H1 (cell line): ENCODE measurements at regions not wholly inside any gene's neighbourhood (a gene's known extent, or its start where the extent isn't known, plus 50 kb on each side); places are given as distances from the start of the nearest gene placed in this dataset.

Source experiments
- BRCA1 ChIP-seq: IDR thresholded peaks from 2 replicates; pipeline ENCODE4 v1.6.1; 2012; ENCODE audit warnings: low read depth, low read length, improper control_type of control experiment
- CBX5 ChIP-seq: fragments of 300-800, 300-1000 bp; sonication (generic); IDR thresholded peaks from 2 replicates; pipeline ENCODE4 v1.7.1; 2016; ENCODE audit warnings: antibody characterized with exemption, low read length, low read depth
- CHD2 ChIP-seq: IDR thresholded peaks from 2 replicates; pipeline ENCODE4 v1.6.1; 2012; ENCODE audit warnings: low read length, improper control_type of control experiment
- KDM4A ChIP-seq: IDR thresholded peaks from one replicate; pipeline ENCODE4 v1.7.1; 2012; ENCODE audit warnings: low read depth, mild to moderate bottlenecking, moderate library complexity, low read length, inconsistent platforms; ENCODE audit not compliant: severe bottlenecking
- MAFK ChIP-seq: IDR thresholded peaks from 2 replicates; pipeline ENCODE4 v1.6.1; 2012; ENCODE audit warnings: low read depth, mild to moderate bottlenecking, improper control_type of control experiment, low read length
- RBBP5 ChIP-seq: IDR thresholded peaks from 2 replicates; pipeline ENCODE4 v1.7.1; 2012; ENCODE audit warnings: low read depth, mild to moderate bottlenecking, inconsistent platforms, low read length, moderate library complexity, borderline replicate concordance
- TAF1 ChIP-seq: IDR thresholded peaks from 2 replicates; pipeline ENCODE4 v1.6.1; 2011; ENCODE audit warnings: mild to moderate bottlenecking, low read depth, low read length
- TCF12 ChIP-seq: IDR thresholded peaks from 2 replicates; pipeline ENCODE4 v1.6.1; 2011; ENCODE audit warnings: low read depth, mild to moderate bottlenecking, low read length
- TF ChIP-seq, protein P1 (sequence below): fragments of 300-600 bp; sonication (generic); IDR thresholded peaks from 2 replicates; pipeline ENCODE4 v1.7.1; 2012; ENCODE audit warnings: low read length, moderate library complexity, mild to moderate bottlenecking, inconsistent platforms; ENCODE audit not compliant: insufficient replicate concordance
- TF ChIP-seq, protein P2 (sequence below): IDR thresholded peaks from 2 replicates; pipeline ENCODE4 v1.6.1; 2012; ENCODE audit warnings: low read length, inconsistent platforms

DNA sequence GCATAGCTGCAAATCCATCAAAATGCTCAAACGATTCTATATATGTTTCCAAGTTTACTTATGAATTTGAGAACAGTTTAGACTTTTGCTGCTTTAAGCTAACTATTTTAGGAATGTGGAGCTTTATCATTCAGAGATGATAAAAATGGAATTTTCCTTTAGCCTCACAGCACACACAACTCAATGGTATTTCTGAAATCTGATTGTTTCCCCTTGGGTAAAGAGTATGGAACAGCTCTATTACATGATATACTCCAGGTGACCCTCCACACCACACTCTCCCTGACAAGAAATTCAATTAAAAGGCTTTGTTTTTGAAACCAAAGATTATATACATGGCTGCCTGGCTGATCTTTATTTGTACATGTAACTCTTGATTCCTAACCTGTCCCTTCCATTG is 120.0 kb downstream of the LUZP4 start (continued):
- TF ChIP-seq, protein P1, sequence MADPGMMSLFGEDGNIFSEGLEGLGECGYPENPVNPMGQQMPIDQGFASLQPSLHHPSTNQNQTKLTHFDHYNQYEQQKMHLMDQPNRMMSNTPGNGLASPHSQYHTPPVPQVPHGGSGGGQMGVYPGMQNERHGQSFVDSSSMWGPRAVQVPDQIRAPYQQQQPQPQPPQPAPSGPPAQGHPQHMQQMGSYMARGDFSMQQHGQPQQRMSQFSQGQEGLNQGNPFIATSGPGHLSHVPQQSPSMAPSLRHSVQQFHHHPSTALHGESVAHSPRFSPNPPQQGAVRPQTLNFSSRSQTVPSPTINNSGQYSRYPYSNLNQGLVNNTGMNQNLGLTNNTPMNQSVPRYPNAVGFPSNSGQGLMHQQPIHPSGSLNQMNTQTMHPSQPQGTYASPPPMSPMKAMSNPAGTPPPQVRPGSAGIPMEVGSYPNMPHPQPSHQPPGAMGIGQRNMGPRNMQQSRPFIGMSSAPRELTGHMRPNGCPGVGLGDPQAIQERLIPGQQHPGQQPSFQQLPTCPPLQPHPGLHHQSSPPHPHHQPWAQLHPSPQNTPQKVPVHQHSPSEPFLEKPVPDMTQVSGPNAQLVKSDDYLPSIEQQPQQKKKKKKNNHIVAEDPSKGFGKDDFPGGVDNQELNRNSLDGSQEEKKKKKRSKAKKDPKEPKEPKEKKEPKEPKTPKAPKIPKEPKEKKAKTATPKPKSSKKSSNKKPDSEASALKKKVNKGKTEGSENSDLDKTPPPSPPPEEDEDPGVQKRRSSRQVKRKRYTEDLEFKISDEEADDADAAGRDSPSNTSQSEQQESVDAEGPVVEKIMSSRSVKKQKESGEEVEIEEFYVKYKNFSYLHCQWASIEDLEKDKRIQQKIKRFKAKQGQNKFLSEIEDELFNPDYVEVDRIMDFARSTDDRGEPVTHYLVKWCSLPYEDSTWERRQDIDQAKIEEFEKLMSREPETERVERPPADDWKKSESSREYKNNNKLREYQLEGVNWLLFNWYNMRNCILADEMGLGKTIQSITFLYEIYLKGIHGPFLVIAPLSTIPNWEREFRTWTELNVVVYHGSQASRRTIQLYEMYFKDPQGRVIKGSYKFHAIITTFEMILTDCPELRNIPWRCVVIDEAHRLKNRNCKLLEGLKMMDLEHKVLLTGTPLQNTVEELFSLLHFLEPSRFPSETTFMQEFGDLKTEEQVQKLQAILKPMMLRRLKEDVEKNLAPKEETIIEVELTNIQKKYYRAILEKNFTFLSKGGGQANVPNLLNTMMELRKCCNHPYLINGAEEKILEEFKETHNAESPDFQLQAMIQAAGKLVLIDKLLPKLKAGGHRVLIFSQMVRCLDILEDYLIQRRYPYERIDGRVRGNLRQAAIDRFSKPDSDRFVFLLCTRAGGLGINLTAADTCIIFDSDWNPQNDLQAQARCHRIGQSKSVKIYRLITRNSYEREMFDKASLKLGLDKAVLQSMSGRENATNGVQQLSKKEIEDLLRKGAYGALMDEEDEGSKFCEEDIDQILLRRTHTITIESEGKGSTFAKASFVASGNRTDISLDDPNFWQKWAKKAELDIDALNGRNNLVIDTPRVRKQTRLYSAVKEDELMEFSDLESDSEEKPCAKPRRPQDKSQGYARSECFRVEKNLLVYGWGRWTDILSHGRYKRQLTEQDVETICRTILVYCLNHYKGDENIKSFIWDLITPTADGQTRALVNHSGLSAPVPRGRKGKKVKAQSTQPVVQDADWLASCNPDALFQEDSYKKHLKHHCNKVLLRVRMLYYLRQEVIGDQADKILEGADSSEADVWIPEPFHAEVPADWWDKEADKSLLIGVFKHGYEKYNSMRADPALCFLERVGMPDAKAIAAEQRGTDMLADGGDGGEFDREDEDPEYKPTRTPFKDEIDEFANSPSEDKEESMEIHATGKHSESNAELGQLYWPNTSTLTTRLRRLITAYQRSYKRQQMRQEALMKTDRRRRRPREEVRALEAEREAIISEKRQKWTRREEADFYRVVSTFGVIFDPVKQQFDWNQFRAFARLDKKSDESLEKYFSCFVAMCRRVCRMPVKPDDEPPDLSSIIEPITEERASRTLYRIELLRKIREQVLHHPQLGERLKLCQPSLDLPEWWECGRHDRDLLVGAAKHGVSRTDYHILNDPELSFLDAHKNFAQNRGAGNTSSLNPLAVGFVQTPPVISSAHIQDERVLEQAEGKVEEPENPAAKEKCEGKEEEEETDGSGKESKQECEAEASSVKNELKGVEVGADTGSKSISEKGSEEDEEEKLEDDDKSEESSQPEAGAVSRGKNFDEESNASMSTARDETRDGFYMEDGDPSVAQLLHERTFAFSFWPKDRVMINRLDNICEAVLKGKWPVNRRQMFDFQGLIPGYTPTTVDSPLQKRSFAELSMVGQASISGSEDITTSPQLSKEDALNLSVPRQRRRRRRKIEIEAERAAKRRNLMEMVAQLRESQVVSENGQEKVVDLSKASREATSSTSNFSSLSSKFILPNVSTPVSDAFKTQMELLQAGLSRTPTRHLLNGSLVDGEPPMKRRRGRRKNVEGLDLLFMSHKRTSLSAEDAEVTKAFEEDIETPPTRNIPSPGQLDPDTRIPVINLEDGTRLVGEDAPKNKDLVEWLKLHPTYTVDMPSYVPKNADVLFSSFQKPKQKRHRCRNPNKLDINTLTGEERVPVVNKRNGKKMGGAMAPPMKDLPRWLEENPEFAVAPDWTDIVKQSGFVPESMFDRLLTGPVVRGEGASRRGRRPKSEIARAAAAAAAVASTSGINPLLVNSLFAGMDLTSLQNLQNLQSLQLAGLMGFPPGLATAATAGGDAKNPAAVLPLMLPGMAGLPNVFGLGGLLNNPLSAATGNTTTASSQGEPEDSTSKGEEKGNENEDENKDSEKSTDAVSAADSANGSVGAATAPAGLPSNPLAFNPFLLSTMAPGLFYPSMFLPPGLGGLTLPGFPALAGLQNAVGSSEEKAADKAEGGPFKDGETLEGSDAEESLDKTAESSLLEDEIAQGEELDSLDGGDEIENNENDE, result no peak
- TF ChIP-seq TCF12 (no peak), CBX5 (no peak), BRCA1 (no peak), MAFK (no peak), CHD2 (no peak), RBBP5 (no peak), KDM4A (no peak), TAF1 (no peak)
- TF ChIP-seq, protein P2, sequence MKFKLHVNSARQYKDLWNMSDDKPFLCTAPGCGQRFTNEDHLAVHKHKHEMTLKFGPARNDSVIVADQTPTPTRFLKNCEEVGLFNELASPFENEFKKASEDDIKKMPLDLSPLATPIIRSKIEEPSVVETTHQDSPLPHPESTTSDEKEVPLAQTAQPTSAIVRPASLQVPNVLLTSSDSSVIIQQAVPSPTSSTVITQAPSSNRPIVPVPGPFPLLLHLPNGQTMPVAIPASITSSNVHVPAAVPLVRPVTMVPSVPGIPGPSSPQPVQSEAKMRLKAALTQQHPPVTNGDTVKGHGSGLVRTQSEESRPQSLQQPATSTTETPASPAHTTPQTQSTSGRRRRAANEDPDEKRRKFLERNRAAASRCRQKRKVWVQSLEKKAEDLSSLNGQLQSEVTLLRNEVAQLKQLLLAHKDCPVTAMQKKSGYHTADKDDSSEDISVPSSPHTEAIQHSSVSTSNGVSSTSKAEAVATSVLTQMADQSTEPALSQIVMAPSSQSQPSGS, result no peak
